Loucy (cell line): ENCODE measurements at regions not wholly inside any gene's neighbourhood (a gene's known extent, or its start where the extent isn't known, plus 50 kb on each side); places are given as distances from the start of the nearest gene placed in this dataset.

ENCODE experiments used
- H2AFZ ChIP-seq: fragments of 200-600 bp; sonication (generic); 2 replicates; pipeline ENCODE4 v1.6.0; 2016; ENCODE audit warnings: antibody characterized with exemption, mild to moderate bottlenecking, low read length, moderate library complexity
- H3F3A ChIP-seq: fragments of 200-600 bp; 2 replicates; pipeline ENCODE4 v1.6.0; 2016; ENCODE audit warnings: antibody characterized with exemption, low read depth, mild to moderate bottlenecking
- H3K27me3 ChIP-seq: fragments of 200-600 bp; sonication (generic); 2 replicates; pipeline ENCODE4 v1.6.1; 2014; ENCODE audit warnings: low read length, mild to moderate bottlenecking; ENCODE audit not compliant: insufficient read depth, poor library complexity, severe bottlenecking
- H3K36me3 ChIP-seq: fragments of 200-600 bp; sonication (generic); 2 replicates; pipeline ENCODE4 v1.6.1; 2016; ENCODE audit warnings: low read length; ENCODE audit not compliant: insufficient read depth
- H3K4me1 ChIP-seq: fragments of 200-600 bp; sonication (generic); 2 replicates; pipeline ENCODE4 v1.5.1; 2014; ENCODE audit warnings: low read length, mild to moderate bottlenecking; ENCODE audit not compliant: insufficient read depth, poor library complexity, severe bottlenecking
- H3K4me2 ChIP-seq: fragments of 200-600 bp; sonication (generic); 2 replicates; pipeline ENCODE4 v1.6.0; 2014; ENCODE audit warnings: antibody characterized with exemption, low read length, low read depth, mild to moderate bottlenecking; ENCODE audit not compliant: poor library complexity, severe bottlenecking
- H3K4me3 ChIP-seq: fragments of 200-600 bp; sonication (generic); 2 replicates; pipeline ENCODE4 v1.5.1; 2014; ENCODE audit warnings: low read length, mild to moderate bottlenecking, mixed read lengths; ENCODE audit not compliant: poor library complexity, severe bottlenecking
- H3K79me2 ChIP-seq: fragments of 200-600 bp; sonication (generic); 2 replicates; pipeline ENCODE4 v1.6.1; 2014; ENCODE audit warnings: low read length; ENCODE audit not compliant: insufficient read depth
- H3K9ac ChIP-seq: fragments of 200-600 bp; sonication (generic); 2 replicates; pipeline ENCODE4 v1.6.0; 2014; ENCODE audit warnings: mild to moderate bottlenecking, low read depth, low read length, moderate library complexity; ENCODE audit not compliant: poor library complexity, severe bottlenecking
- H3K9me2 ChIP-seq: fragments of 200-600 bp; sonication (generic); replicated peaks from 2 replicates; pipeline ENCODE4 v1.6.1; 2016; ENCODE audit warnings: low read depth, low read length, mixed read lengths
- H3K9me3 ChIP-seq: fragments of 200-600 bp; sonication (generic); 2 replicates; pipeline ENCODE4 v1.6.1; 2014; ENCODE audit warnings: mild to moderate bottlenecking, antibody characterized with exemption, low read length, low read depth; ENCODE audit not compliant: insufficient read depth
- H4K20me1 ChIP-seq: fragments of 200-600 bp; sonication (generic); 2 replicates; pipeline ENCODE4 v1.6.0; 2014; ENCODE audit warnings: antibody characterized with exemption, low read length, mild to moderate bottlenecking; ENCODE audit not compliant: insufficient read depth, poor library complexity, severe bottlenecking
- CTCF ChIP-seq: fragments of 200-600 bp; sonication (generic); conservative IDR thresholded peaks from 2 replicates; pipeline ENCODE4 v1.5.1; 2014; ENCODE audit warnings: mild to moderate bottlenecking, antibody characterized with exemption, low read length
- EZH2phosphoT487 ChIP-seq: fragments of 200-600 bp; IDR thresholded peaks from 2 replicates; pipeline ENCODE4 v1.6.1; 2018; ENCODE audit warnings: antibody characterized with exemption, mild to moderate bottlenecking, moderate library complexity, borderline replicate concordance

GRCh38 chr2:19725392-19725791 lies 176.4 kb downstream of the TTC32 start:
- Histone ChIP-seq H3K9ac (no peak overlapping the region), H3K36me3 (no peaks in the 10 kb centered on the region), H3K9me3 (no peaks in the 10 kb centered on the region), H3K4me1 (no peaks in the 10 kb centered on the region), H3K79me2 (no peaks in the 10 kb centered on the region), H4K20me1 (no peaks in the 10 kb centered on the region), H3K4me3 (no peak overlapping the region), H3F3A (no peaks in the 10 kb centered on the region), H2AFZ (no peak overlapping the region), H3K4me2 (no peak overlapping the region), H3K27me3 (no peaks in the 10 kb centered on the region), H3K9me2 (no peaks in the 10 kb centered on the region)
- TF ChIP-seq CTCF, result no peak
- TF ChIP-seq EZH2phosphoT487, result no peak

- no peaks in the 10 kb centered on the region for H3K4me1 ChIP-seq
- no peaks in the 10 kb centered on the region for H3K79me2 ChIP-seq
- no peaks in the 10 kb centered on the region for H3F3A ChIP-seq
- H3K9ac ChIP-seq, result no peak overlapping the region
- TF ChIP-seq CTCF (no peak), EZH2phosphoT487 (no peak)
- no peaks in the 10 kb centered on the region for H3K9me3 ChIP-seq
- H2AFZ ChIP-seq, result no peak overlapping the region
- no peak overlapping the region for H3K4me2 ChIP-seq
- H4K20me1 ChIP-seq, result no peaks in the 10 kb centered on the region
- H3K4me3 ChIP-seq, result no peak overlapping the region
- no peaks in the 10 kb centered on the region for H3K9me2 ChIP-seq
- H3K27me3 ChIP-seq, result no peaks in the 10 kb centered on the region
- H3K36me3 ChIP-seq, result no peaks in the 10 kb centered on the region
These were observed 178.8 kb downstream of the TTC32 start for GRCh38 chr2:19723021-19723420.

GRCh38 chr2:19722531-19722971 lies 179.2 kb downstream of the TTC32 start:
- no peak overlapping the region for H3K9ac ChIP-seq
- H4K20me1 ChIP-seq, result no peaks in the 10 kb centered on the region
- no peak overlapping the region for H2AFZ ChIP-seq
- no peaks in the 10 kb centered on the region for H3K79me2 ChIP-seq
- no peaks in the 10 kb centered on the region for H3K36me3 ChIP-seq
- H3K9me2 ChIP-seq, result no peaks in the 10 kb centered on the region
- no peaks in the 10 kb centered on the region for H3F3A ChIP-seq
- H3K4me1 ChIP-seq, result no peaks in the 10 kb centered on the region
- H3K9me3 ChIP-seq, result no peaks in the 10 kb centered on the region
- no peak overlapping the region for H3K4me2 ChIP-seq
- H3K27me3 ChIP-seq, result no peaks in the 10 kb centered on the region
- H3K4me3 ChIP-seq, result no peak overlapping the region
- no peak for TF ChIP-seq EZH2phosphoT487
- TF ChIP-seq CTCF, result no peak
